ENCODE measurements at regions not wholly inside any gene's neighbourhood (a gene's known extent, or its start where the extent isn't known, plus 50 kb on each side); places are given as distances from the start of the nearest gene placed in this dataset.

- no peak for TF ChIP-seq MAX (IDR thresholded peaks at IDR 0.05)
- no peak for TF ChIP-seq RAD21 (IDR thresholded peaks at IDR 0.05)
- TF ChIP-seq, protein P1, sequence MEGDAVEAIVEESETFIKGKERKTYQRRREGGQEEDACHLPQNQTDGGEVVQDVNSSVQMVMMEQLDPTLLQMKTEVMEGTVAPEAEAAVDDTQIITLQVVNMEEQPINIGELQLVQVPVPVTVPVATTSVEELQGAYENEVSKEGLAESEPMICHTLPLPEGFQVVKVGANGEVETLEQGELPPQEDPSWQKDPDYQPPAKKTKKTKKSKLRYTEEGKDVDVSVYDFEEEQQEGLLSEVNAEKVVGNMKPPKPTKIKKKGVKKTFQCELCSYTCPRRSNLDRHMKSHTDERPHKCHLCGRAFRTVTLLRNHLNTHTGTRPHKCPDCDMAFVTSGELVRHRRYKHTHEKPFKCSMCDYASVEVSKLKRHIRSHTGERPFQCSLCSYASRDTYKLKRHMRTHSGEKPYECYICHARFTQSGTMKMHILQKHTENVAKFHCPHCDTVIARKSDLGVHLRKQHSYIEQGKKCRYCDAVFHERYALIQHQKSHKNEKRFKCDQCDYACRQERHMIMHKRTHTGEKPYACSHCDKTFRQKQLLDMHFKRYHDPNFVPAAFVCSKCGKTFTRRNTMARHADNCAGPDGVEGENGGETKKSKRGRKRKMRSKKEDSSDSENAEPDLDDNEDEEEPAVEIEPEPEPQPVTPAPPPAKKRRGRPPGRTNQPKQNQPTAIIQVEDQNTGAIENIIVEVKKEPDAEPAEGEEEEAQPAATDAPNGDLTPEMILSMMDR (IDR thresholded peaks at IDR 0.05; ENCODE audit: low read depth, low read length, missing input control): no peak
- no peak for TF ChIP-seq NR2F2 (IDR thresholded peaks at IDR 0.05)
- TF ChIP-seq EGR1 (IDR thresholded peaks at IDR 0.05; ENCODE audit: low read depth in 2 of 2): no peak
- no peak for TF ChIP-seq YY1 (IDR thresholded peaks at IDR 0.05)
- TF ChIP-seq SP1 (IDR thresholded peaks at IDR 0.05): no peak
Measured at GRCh38 chr5:155097995-155098394, 84.4 kb downstream of the KIF4B start.

Data from liver (tissue), 3 donors.